ENCODE measurements at regions not wholly inside any gene's neighbourhood (a gene's known extent, or its start where the extent isn't known, plus 50 kb on each side); places are given as distances from the start of the nearest gene placed in this dataset.

- Histone ChIP-seq H3K9ac (ENCODE audit: low read length in 3 of 3) (no peak overlapping the region), H3K27me3 (ENCODE audit: control insufficient read depth, insufficient read depth, low read length) (no peaks in the 10 kb centered on the region), H3K4me3 (ENCODE audit: low read length in 3 of 3) (no peak overlapping the region), H3K4me1 (ENCODE audit: control insufficient read depth in 2 of 3, insufficient read depth in 2 of 3, low read depth in 1 of 3, low read length in 3 of 3) (peaks cover 0 to 2% (median 0%) of the 10 kb centered on the region in 3 donors), H3K36me3 (ENCODE audit: control insufficient read depth in 2 of 3, insufficient read depth in 3 of 3, low read length in 3 of 3) (no peaks in the 10 kb centered on the region), H3K9me3 (ENCODE audit: control insufficient read depth in 2 of 3, insufficient read depth in 1 of 3, low read length in 3 of 3) (no peaks in the 10 kb centered on the region), H3K27ac (ENCODE audit: low read depth in 2 of 2, low read length in 2 of 2) (no peak overlapping the region)
- FAIRE-seq = no peak
- DNase-seq = no peak
- intact Hi-C loops (cut with DNase I) = no loop called here
- TF ChIP-seq, protein P1, sequence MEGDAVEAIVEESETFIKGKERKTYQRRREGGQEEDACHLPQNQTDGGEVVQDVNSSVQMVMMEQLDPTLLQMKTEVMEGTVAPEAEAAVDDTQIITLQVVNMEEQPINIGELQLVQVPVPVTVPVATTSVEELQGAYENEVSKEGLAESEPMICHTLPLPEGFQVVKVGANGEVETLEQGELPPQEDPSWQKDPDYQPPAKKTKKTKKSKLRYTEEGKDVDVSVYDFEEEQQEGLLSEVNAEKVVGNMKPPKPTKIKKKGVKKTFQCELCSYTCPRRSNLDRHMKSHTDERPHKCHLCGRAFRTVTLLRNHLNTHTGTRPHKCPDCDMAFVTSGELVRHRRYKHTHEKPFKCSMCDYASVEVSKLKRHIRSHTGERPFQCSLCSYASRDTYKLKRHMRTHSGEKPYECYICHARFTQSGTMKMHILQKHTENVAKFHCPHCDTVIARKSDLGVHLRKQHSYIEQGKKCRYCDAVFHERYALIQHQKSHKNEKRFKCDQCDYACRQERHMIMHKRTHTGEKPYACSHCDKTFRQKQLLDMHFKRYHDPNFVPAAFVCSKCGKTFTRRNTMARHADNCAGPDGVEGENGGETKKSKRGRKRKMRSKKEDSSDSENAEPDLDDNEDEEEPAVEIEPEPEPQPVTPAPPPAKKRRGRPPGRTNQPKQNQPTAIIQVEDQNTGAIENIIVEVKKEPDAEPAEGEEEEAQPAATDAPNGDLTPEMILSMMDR (IDR thresholded peaks at IDR 0.05; ENCODE audit: borderline replicate concordance, extremely low read depth, insufficient read depth) = no peak
These were observed 181.3 kb upstream of the AGAP1 start for GRCh38 chr2:235312571-235312970.

DNA sequence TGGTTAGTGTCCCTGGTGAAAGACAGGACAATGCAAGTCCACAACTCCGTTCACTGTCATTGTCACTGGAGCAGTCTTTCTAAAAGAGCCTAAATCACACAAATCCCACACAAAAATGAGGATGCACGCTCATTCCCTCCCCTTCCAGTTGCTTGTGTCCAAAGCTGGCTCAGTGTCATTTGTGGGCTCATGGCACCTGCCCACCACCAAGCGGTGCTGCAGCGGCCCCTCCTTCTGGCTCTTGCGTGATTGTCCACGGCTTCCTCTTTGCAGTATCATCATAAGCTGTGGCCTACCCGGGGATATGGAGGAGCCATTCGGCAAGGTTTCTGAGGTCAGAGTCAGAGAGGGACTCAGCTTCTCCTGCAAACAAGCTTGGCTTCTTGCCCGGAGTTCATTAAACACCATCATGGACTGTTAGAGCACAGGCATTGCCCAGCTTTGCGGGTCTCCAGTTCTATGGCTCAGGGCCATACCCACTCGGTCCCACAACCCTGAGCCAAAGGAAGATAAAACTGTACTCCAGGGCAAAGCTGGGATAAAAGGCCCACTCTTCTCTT, 179.4 kb upstream of the AGAP1 start:
- TF ChIP-seq, protein P1 (IDR thresholded peaks at IDR 0.05; ENCODE audit: borderline replicate concordance, extremely low read depth, insufficient read depth) = no peak
- peaks cover 0 to 2% (median 0%) of the 10 kb centered on the region in 3 donors for H3K4me1 ChIP-seq (ENCODE audit: control insufficient read depth in 2 of 3, insufficient read depth in 2 of 3, low read depth in 1 of 3, low read length in 3 of 3)
- H3K27me3 ChIP-seq (ENCODE audit: control insufficient read depth, insufficient read depth, low read length) = no peaks in the 10 kb centered on the region
- no peak overlapping the region for H3K4me3 ChIP-seq (ENCODE audit: low read length in 3 of 3)
- H3K36me3 ChIP-seq (ENCODE audit: control insufficient read depth in 2 of 3, insufficient read depth in 3 of 3, low read length in 3 of 3) = no peaks in the 10 kb centered on the region
- intact Hi-C loops (cut with DNase I) = no loop called here
- no peak overlapping the region for H3K9ac ChIP-seq (ENCODE audit: low read length in 3 of 3)
- DNase-seq (no peak), FAIRE-seq (no peak)
- H3K9me3 ChIP-seq (ENCODE audit: control insufficient read depth in 2 of 3, insufficient read depth in 1 of 3, low read length in 3 of 3) = no peaks in the 10 kb centered on the region
- no peak overlapping the region for H3K27ac ChIP-seq (ENCODE audit: low read depth in 2 of 2, low read length in 2 of 2)

- no peak for DNase-seq
- H3K36me3 ChIP-seq (ENCODE audit: control insufficient read depth in 2 of 3, insufficient read depth in 3 of 3, low read length in 3 of 3) = no peaks in the 10 kb centered on the region
- no peak overlapping the region for H3K27ac ChIP-seq (ENCODE audit: low read depth in 2 of 2, low read length in 2 of 2)
- TF ChIP-seq, protein P1 (IDR thresholded peaks at IDR 0.05; ENCODE audit: borderline replicate concordance, extremely low read depth, insufficient read depth) = no peak
- H3K27me3 ChIP-seq (ENCODE audit: control insufficient read depth, insufficient read depth, low read length) = no peaks in the 10 kb centered on the region
- intact Hi-C loops (cut with DNase I) = no loop called here
- no peaks in the 10 kb centered on the region for H3K9me3 ChIP-seq (ENCODE audit: control insufficient read depth in 2 of 3, insufficient read depth in 1 of 3, low read length in 3 of 3)
- FAIRE-seq = no peak
- H3K4me1 ChIP-seq (ENCODE audit: control insufficient read depth in 2 of 3, insufficient read depth in 2 of 3, low read depth in 1 of 3, low read length in 3 of 3) = peaks cover 0 to 2% (median 0%) of the 10 kb centered on the region in 3 donors
- H3K9ac ChIP-seq (ENCODE audit: low read length in 3 of 3) = no peak overlapping the region
- no peak overlapping the region for H3K4me3 ChIP-seq (ENCODE audit: low read length in 3 of 3)
These were observed 174.7 kb upstream of the AGAP1 start for GRCh38 chr2:235319095-235319494.

DNA sequence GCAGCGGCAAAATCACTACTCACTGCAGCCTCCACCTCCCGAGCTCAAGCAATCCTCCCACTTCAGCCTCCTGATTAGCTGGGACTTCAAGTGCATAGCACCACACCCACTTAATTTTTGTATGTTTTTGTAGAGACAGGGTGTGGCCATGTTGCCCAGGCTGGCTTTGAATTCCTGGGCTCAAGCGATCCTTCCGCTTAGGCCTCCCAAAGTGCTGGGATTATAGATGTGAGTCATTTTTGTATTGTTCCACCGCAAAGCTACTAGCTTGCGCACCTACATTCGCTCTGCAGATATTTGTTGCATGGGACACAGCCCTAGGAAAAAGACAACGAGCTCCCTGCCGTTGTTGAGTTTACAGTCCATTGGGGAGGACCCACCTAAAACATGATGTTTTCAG, 173.5 kb upstream of the AGAP1 start:
- Histone ChIP-seq H3K27ac (ENCODE audit: low read depth in 2 of 2, low read length in 2 of 2) (no peak overlapping the region), H3K9me3 (ENCODE audit: control insufficient read depth in 2 of 3, insufficient read depth in 1 of 3, low read length in 3 of 3) (no peaks in the 10 kb centered on the region), H3K36me3 (ENCODE audit: control insufficient read depth in 2 of 3, insufficient read depth in 3 of 3, low read length in 3 of 3) (no peaks in the 10 kb centered on the region), H3K4me3 (ENCODE audit: low read length in 3 of 3) (no peak overlapping the region), H3K9ac (ENCODE audit: low read length in 3 of 3) (no peak overlapping the region), H3K27me3 (ENCODE audit: control insufficient read depth, insufficient read depth, low read length) (no peaks in the 10 kb centered on the region), H3K4me1 (ENCODE audit: control insufficient read depth in 2 of 3, insufficient read depth in 2 of 3, low read depth in 1 of 3, low read length in 3 of 3) (peaks cover 0 to 2% (median 0%) of the 10 kb centered on the region in 3 donors)
- TF ChIP-seq, protein P1 (IDR thresholded peaks at IDR 0.05; ENCODE audit: borderline replicate concordance, extremely low read depth, insufficient read depth) = no peak
- DNase-seq = no peak
- FAIRE-seq = no peak
- intact Hi-C loops (cut with DNase I) = no loop called here
